ENCODE measurements at regions not wholly inside any gene's neighbourhood (a gene's known extent, or its start where the extent isn't known, plus 50 kb on each side); places are given as distances from the start of the nearest gene placed in this dataset.

GRCh38 chr4:13312264-13312663, 171.9 kb downstream of the RAB28 start:
- TF ChIP-seq CTCF (IDR thresholded peaks at IDR 0.05 in 8 of 11, conservative IDR thresholded peaks at IDR 0.05 in 3 of 11) (no peak), POLR2AphosphoS5 (IDR thresholded peaks at IDR 0.05) (no peak)
